ENCODE measurements at regions not wholly inside any gene's neighbourhood (a gene's known extent, or its start where the extent isn't known, plus 50 kb on each side); places are given as distances from the start of the nearest gene placed in this dataset.

- Histone ChIP-seq H3K9me3 (ENCODE audit: control insufficient read depth in 1 of 2, low read length in 2 of 2) (no peaks in the 10 kb centered on the region), H3K36me3 (ENCODE audit: insufficient read depth, low read length) (no peaks in the 10 kb centered on the region), H3K27ac (ENCODE audit: low read depth, low read length) (no peak overlapping the region), H3K4me3 (ENCODE audit: low read length in 2 of 2) (no peak overlapping the region), H3K27me3 (ENCODE audit: insufficient read depth, low read length) (no peaks in the 10 kb centered on the region), H3K4me1 (ENCODE audit: insufficient read depth, low read length) (no peaks in the 10 kb centered on the region)
- POLR2A ChIA-PET (ENCODE audit: partially characterized antibody): no interaction called here
- DNase-seq: no peak
- intact Hi-C loops (cut with micrococcal nuclease): no loop called here
- CTCF ChIA-PET (ENCODE audit: partially characterized antibody): no interaction called here
- Mint-ChIP-seq H3K27ac (no peak overlapping the region), H3K4me3 (no peak overlapping the region), H3K9me3 (peaks cover 0 to 40% (median 12%) of the 10 kb centered on the region in 8 donors), H3K4me1 (no peaks in the 10 kb centered on the region), H3K27me3 (no peaks in the 10 kb centered on the region), H3K36me3 (no peaks in the 10 kb centered on the region)
Measured at GRCh38 chr5:97363577-97363976, 180.5 kb upstream of the RIOK2 start.

DNA sequence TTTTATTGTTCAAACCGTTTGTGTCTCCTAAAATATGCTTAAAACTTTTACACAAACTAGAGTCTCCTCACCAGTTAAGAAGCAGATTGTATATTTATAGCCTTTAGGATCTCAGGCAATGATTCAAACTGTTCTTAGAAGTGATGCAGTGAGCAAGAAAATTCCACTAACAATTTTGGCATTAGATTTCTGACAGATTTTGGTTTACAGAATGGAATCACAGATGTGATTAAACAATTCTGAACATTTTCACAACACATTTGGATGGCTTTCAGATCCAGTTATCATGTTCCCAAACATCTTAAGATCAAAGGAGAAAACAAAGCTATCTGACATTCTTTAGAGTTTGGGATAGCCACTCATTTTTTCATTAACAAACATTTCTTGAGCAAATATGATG is 181.7 kb upstream of the RIOK2 start:
- DNase-seq: no peak
- H3K9me3 Mint-ChIP-seq: peaks cover 1 to 36% (median 10%) of the 10 kb centered on the region in 8 donors
- ChIA-PET CTCF (ENCODE audit: partially characterized antibody) (no interaction called here), POLR2A (ENCODE audit: partially characterized antibody) (no interaction called here)
- Histone ChIP-seq H3K36me3 (ENCODE audit: insufficient read depth, low read length) (no peaks in the 10 kb centered on the region), H3K9me3 (ENCODE audit: control insufficient read depth in 1 of 2, low read length in 2 of 2) (no peaks in the 10 kb centered on the region), H3K4me3 (ENCODE audit: low read length in 2 of 2) (no peak overlapping the region), H3K27me3 (ENCODE audit: insufficient read depth, low read length) (no peaks in the 10 kb centered on the region), H3K4me1 (ENCODE audit: insufficient read depth, low read length) (no peaks in the 10 kb centered on the region), H3K27ac (ENCODE audit: low read depth, low read length) (no peak overlapping the region)
- H3K36me3 Mint-ChIP-seq: no peaks in the 10 kb centered on the region
- no peak overlapping the region for H3K27ac Mint-ChIP-seq
- H3K4me3 Mint-ChIP-seq: no peak overlapping the region
- H3K27me3 Mint-ChIP-seq: no peaks in the 10 kb centered on the region
- no peaks in the 10 kb centered on the region for H3K4me1 Mint-ChIP-seq
- intact Hi-C loops (cut with micrococcal nuclease): no loop called here

DNA sequence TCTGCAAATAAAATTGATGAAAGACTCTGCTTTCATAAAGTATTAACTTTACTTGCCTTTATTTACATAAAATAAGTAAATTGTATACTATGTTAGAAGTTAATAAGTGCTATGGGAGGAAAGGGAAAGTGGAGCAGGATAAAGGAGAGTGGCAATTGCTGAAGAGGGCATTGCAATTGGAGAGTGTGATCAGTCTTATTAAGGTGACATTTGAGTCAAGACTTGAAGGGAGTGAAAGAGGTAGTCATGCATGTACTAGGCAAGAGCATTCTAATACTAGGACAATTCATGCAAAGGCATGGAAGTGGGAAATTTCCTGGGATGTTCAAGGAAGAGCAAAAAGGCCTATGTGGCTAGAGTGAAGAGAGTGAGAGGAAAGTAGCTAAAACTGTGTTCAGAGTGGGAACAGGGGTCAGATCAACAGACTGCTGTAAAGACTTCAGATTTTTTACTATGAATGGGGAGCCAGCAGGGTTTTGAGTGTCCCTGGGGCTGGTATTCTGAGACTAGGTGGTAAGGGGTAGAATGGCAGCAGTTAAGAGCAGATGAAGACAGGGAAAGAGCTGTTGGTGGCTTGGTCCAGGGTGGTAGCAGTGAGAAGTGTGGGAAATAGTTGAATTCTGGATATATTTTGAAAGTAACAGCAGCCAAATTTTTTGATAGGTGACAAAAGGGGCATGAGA is 182.3 kb upstream of the RIOK2 start:
- no peak for DNase-seq
- H3K9me3 Mint-ChIP-seq: peaks cover 2 to 36% (median 11%) of the 10 kb centered on the region in 8 donors
- no peaks in the 10 kb centered on the region for H3K36me3 Mint-ChIP-seq
- no peaks in the 10 kb centered on the region for H3K36me3 ChIP-seq (ENCODE audit: insufficient read depth, low read length)
- no peak overlapping the region for H3K27ac Mint-ChIP-seq
- H3K9me3 ChIP-seq (ENCODE audit: control insufficient read depth in 1 of 2, low read length in 2 of 2): no peaks in the 10 kb centered on the region
- intact Hi-C loops (cut with micrococcal nuclease): no loop called here
- H3K4me3 ChIP-seq (ENCODE audit: low read length in 2 of 2): no peak overlapping the region
- H3K27me3 ChIP-seq (ENCODE audit: insufficient read depth, low read length): no peaks in the 10 kb centered on the region
- no peaks in the 10 kb centered on the region for H3K4me1 Mint-ChIP-seq
- H3K4me1 ChIP-seq (ENCODE audit: insufficient read depth, low read length): no peaks in the 10 kb centered on the region
- ChIA-PET CTCF (ENCODE audit: partially characterized antibody) (no interaction called here), POLR2A (ENCODE audit: partially characterized antibody) (no interaction called here)
- no peak overlapping the region for H3K27ac ChIP-seq (ENCODE audit: low read depth, low read length)
- no peaks in the 10 kb centered on the region for H3K27me3 Mint-ChIP-seq
- no peak overlapping the region for H3K4me3 Mint-ChIP-seq

- DNase-seq: no peak
- H3K4me3 Mint-ChIP-seq: no peak overlapping the region
- no peaks in the 10 kb centered on the region for H3K9me3 ChIP-seq (ENCODE audit: control insufficient read depth in 1 of 2, low read length in 2 of 2)
- no peaks in the 10 kb centered on the region for H3K36me3 Mint-ChIP-seq
- H3K9me3 Mint-ChIP-seq: peaks cover 3 to 36% (median 10%) of the 10 kb centered on the region in 8 donors
- H3K27me3 Mint-ChIP-seq: peaks cover 0 to under 1% of the 10 kb centered on the region in 2 donors
- H3K27ac Mint-ChIP-seq: no peak overlapping the region
- ChIA-PET POLR2A (ENCODE audit: partially characterized antibody) (no interaction called here), CTCF (ENCODE audit: partially characterized antibody) (no interaction called here)
- no peaks in the 10 kb centered on the region for H3K36me3 ChIP-seq (ENCODE audit: insufficient read depth, low read length)
- no peak overlapping the region for H3K27ac ChIP-seq (ENCODE audit: low read depth, low read length)
- no peaks in the 10 kb centered on the region for H3K27me3 ChIP-seq (ENCODE audit: insufficient read depth, low read length)
- intact Hi-C loops (cut with micrococcal nuclease): no loop called here
- H3K4me3 ChIP-seq (ENCODE audit: low read length in 2 of 2): no peak overlapping the region
- no peaks in the 10 kb centered on the region for H3K4me1 Mint-ChIP-seq
- H3K4me1 ChIP-seq (ENCODE audit: insufficient read depth, low read length): no peaks in the 10 kb centered on the region
Measured at GRCh38 chr5:97365918-97366317, 182.9 kb upstream of the RIOK2 start.

DNA sequence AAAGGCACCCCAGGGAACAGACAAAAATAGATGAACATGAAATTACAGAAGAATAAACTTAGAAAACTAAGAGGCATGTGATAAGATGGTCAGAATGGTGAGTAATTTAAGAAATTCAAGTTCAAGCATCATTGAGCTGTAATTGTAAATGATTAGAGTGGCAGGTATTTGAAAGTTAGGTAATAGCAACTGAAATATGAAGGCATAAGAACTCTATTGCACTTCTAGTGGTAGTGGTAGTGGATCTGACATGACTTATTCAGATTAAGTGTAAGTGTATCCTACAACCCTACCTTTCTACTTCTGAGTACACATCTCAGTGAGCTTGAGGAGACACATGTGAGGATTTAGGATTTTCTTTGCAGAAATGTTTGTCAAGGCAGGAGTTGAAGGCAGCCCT is 192.9 kb upstream of the RIOK2 start:
- H3K36me3 Mint-ChIP-seq: no peaks in the 10 kb centered on the region
- H3K4me1 Mint-ChIP-seq: no peaks in the 10 kb centered on the region
- Histone ChIP-seq H3K9me3 (ENCODE audit: control insufficient read depth in 1 of 2, low read length in 2 of 2) (no peaks in the 10 kb centered on the region), H3K27ac (ENCODE audit: low read depth, low read length) (no peak overlapping the region), H3K36me3 (ENCODE audit: insufficient read depth, low read length) (no peaks in the 10 kb centered on the region), H3K4me1 (ENCODE audit: insufficient read depth, low read length) (no peaks in the 10 kb centered on the region), H3K4me3 (ENCODE audit: low read length in 2 of 2) (no peak overlapping the region), H3K27me3 (ENCODE audit: insufficient read depth, low read length) (no peaks in the 10 kb centered on the region)
- H3K9me3 Mint-ChIP-seq: peaks cover 4 to 23% (median 7%) of the 10 kb centered on the region in 8 donors
- H3K27me3 Mint-ChIP-seq: peaks cover 0 to 2% of the 10 kb centered on the region in 2 donors
- no peak for DNase-seq
- CTCF ChIA-PET (ENCODE audit: partially characterized antibody): no interaction called here
- intact Hi-C loops (cut with micrococcal nuclease): no loop called here
- no peak overlapping the region for H3K4me3 Mint-ChIP-seq
- H3K27ac Mint-ChIP-seq: no peak overlapping the region
- POLR2A ChIA-PET (ENCODE audit: partially characterized antibody): no interaction called here

DNA sequence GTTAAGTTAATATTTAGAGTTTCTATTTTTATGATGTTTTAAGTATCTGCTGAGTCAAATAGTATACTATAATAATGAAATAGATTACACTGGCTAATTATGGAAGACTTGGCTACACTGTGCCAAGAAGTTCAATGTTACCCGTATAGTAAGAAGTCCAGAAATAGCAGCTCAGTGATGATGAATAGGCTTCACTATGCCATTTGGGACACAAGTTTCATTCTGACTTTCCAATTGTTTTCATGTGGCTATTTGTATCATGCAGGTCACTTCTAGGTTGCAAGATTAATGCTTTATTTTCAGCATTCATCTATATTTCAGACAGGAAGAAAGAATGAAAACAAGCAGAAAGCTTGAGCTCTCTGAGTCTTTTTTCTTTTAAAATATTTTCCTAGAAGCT is 194.5 kb upstream of the RIOK2 start:
- POLR2A ChIA-PET (ENCODE audit: partially characterized antibody): no interaction called here
- H3K9me3 ChIP-seq (ENCODE audit: control insufficient read depth in 1 of 2, low read length in 2 of 2): no peaks in the 10 kb centered on the region
- intact Hi-C loops (cut with micrococcal nuclease): no loop called here
- Mint-ChIP-seq H3K27ac (no peak overlapping the region), H3K4me1 (no peaks in the 10 kb centered on the region), H3K4me3 (no peak overlapping the region), H3K9me3 (peaks cover under 1 to 20% (median 4%) of the 10 kb centered on the region in 8 donors), H3K36me3 (no peaks in the 10 kb centered on the region), H3K27me3 (no peaks in the 10 kb centered on the region)
- no peaks in the 10 kb centered on the region for H3K4me1 ChIP-seq (ENCODE audit: insufficient read depth, low read length)
- CTCF ChIA-PET (ENCODE audit: partially characterized antibody): no interaction called here
- DNase-seq: no peak
- H3K27me3 ChIP-seq (ENCODE audit: insufficient read depth, low read length): no peaks in the 10 kb centered on the region
- H3K27ac ChIP-seq (ENCODE audit: low read depth, low read length): no peak overlapping the region
- H3K4me3 ChIP-seq (ENCODE audit: low read length in 2 of 2): no peak overlapping the region
- H3K36me3 ChIP-seq (ENCODE audit: insufficient read depth, low read length): no peaks in the 10 kb centered on the region

GRCh38 chr5:97383996-97384395 is 200.9 kb upstream of the RIOK2 start:
- DNase-seq: no peak
- H3K4me3 ChIP-seq (ENCODE audit: low read length in 2 of 2): no peak overlapping the region
- no peaks in the 10 kb centered on the region for H3K9me3 ChIP-seq (ENCODE audit: control insufficient read depth in 1 of 2, low read length in 2 of 2)
- no peaks in the 10 kb centered on the region for H3K36me3 ChIP-seq (ENCODE audit: insufficient read depth, low read length)
- CTCF ChIA-PET (ENCODE audit: partially characterized antibody): no interaction called here
- H3K4me1 ChIP-seq (ENCODE audit: insufficient read depth, low read length): no peaks in the 10 kb centered on the region
- POLR2A ChIA-PET (ENCODE audit: partially characterized antibody): no interaction called here
- Mint-ChIP-seq H3K9me3 (peaks cover 0 to 10% (median 5%) of the 10 kb centered on the region in 8 donors), H3K27ac (no peak overlapping the region), H3K4me1 (no peaks in the 10 kb centered on the region), H3K4me3 (no peak overlapping the region), H3K27me3 (no peaks in the 10 kb centered on the region), H3K36me3 (no peaks in the 10 kb centered on the region)
- H3K27me3 ChIP-seq (ENCODE audit: insufficient read depth, low read length): no peaks in the 10 kb centered on the region
- intact Hi-C loops (cut with micrococcal nuclease): no loop called here
- no peak overlapping the region for H3K27ac ChIP-seq (ENCODE audit: low read depth, low read length)

GRCh38 chr5:97388794-97389193 is 205.7 kb upstream of the RIOK2 start:
- H3K4me3 ChIP-seq (ENCODE audit: low read length in 2 of 2): no peak overlapping the region
- Mint-ChIP-seq H3K4me3 (no peak overlapping the region), H3K27ac (peak overlapping the region in 1 of 7 donors; percentile 10), H3K9me3 (peaks cover 2 to 13% (median 5%) of the 10 kb centered on the region in 8 donors), H3K27me3 (no peaks in the 10 kb centered on the region), H3K36me3 (no peaks in the 10 kb centered on the region), H3K4me1 (no peaks in the 10 kb centered on the region)
- no peak for DNase-seq
- ChIA-PET POLR2A (ENCODE audit: partially characterized antibody) (no interaction called here), CTCF (ENCODE audit: partially characterized antibody) (no interaction called here)
- H3K27me3 ChIP-seq (ENCODE audit: insufficient read depth, low read length): no peaks in the 10 kb centered on the region
- H3K27ac ChIP-seq (ENCODE audit: low read depth, low read length): no peak overlapping the region
- no peaks in the 10 kb centered on the region for H3K36me3 ChIP-seq (ENCODE audit: insufficient read depth, low read length)
- H3K9me3 ChIP-seq (ENCODE audit: control insufficient read depth in 1 of 2, low read length in 2 of 2): no peaks in the 10 kb centered on the region
- intact Hi-C loops (cut with micrococcal nuclease): no loop called here
- no peaks in the 10 kb centered on the region for H3K4me1 ChIP-seq (ENCODE audit: insufficient read depth, low read length)
